Nephron (organoid): ENCODE measurements at regions not wholly inside any gene's neighbourhood (a gene's known extent, or its start where the extent isn't known, plus 50 kb on each side); places are given as distances from the start of the nearest gene placed in this dataset.
"Not testable (repeated sequence)": the region's sequence is repeated elsewhere in the genome, so short reads cannot be mapped to it uniquely, and the experiment has no call there.

Experiments used
- H3K27ac Mint-ChIP-seq, 3 experiments: 2 replicates each; pipeline ENCODE4 v1.8.0; 2020; ENCODE audit warnings: mixed read lengths in 3 of 3, mild to moderate bottlenecking in 2 of 3, moderate library complexity in 1 of 3
- H3K27me3 Mint-ChIP-seq: 2 replicates; pipeline ENCODE4 v1.8.0; 2021; ENCODE audit warnings: low read depth, mild to moderate bottlenecking, moderate library complexity, mixed read lengths
- H3K36me3 Mint-ChIP-seq: 2 replicates; pipeline ENCODE4 v1.8.0; 2020; ENCODE audit warnings: low read depth, mixed read lengths
- H3K4me1 Mint-ChIP-seq: 2 replicates; pipeline ENCODE4 v1.8.0; 2020; ENCODE audit warnings: mixed read lengths
- H3K4me3 Mint-ChIP-seq, 3 experiments: 2 replicates each; pipeline ENCODE4 v1.8.0; 2020; ENCODE audit warnings: mild to moderate bottlenecking in 3 of 3, mixed read lengths in 3 of 3, moderate library complexity in 2 of 3
- H3K9me3 Mint-ChIP-seq: 2 replicates; pipeline ENCODE4 v1.8.0; 2020; ENCODE audit warnings: mixed read lengths
- CTCF ChIP-seq, 3 experiments: fragments of 200-600 bp; sonication (generic); IDR thresholded peaks; one replicate each; pipeline ENCODE4 v1.5.0; 2021; ENCODE audit warnings: antibody characterized with exemption in 3 of 3; ENCODE audit not compliant: unreplicated experiment in 3 of 3

GRCh38 chr1:190667914-190668313 is 190.2 kb upstream of the BRINP3 start:
- H3K4me1 Mint-ChIP-seq: no peaks in the 10 kb centered on the region
- H3K9me3 Mint-ChIP-seq: no peaks in the 10 kb centered on the region

DNA sequence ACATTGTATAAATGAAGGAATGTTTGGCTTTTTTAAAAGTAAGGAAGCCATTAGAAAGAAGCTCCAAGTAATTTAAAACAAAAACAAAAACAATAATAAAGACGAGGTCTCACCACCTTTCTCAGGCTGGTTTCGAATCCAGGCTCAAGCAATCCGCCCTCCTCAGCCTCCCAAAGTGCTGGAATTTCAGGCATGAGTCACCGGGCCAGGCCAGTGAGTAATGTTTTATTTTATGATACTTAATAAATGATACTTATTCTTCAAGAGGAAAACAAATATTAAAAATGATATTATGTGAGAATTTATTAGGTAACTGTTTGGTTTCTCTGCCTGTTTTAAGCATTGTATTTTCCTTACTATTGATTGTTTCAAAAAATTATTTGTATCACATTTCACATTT is 201.4 kb upstream of the BRINP3 start:
- Mint-ChIP-seq H3K9me3 (peaks cover 2% of the 10 kb centered on the region), H3K27ac (no peak overlapping the region), H3K27me3 (no peaks in the 10 kb centered on the region), H3K36me3 (no peaks in the 10 kb centered on the region), H3K4me3 (no peak overlapping the region), H3K4me1 (no peaks in the 10 kb centered on the region)
- no peak for TF ChIP-seq CTCF (IDR thresholded peaks at IDR 0.05; ENCODE audit: unreplicated experiment in 3 of 3)

More at GRCh38 chr1:190667914-190668313, 190.2 kb upstream of the BRINP3 start:
- Mint-ChIP-seq H3K4me3 (no peak overlapping the region), H3K36me3 (no peaks in the 10 kb centered on the region), H3K27me3 (no peaks in the 10 kb centered on the region), H3K27ac (no peak overlapping the region)
- TF ChIP-seq CTCF (IDR thresholded peaks at IDR 0.05; ENCODE audit: unreplicated experiment in 3 of 3): no peak

GRCh38 chr1:190679454-190679853 is 201.8 kb upstream of the BRINP3 start:
- Mint-ChIP-seq H3K27ac (no peak overlapping the region), H3K9me3 (no peaks in the 10 kb centered on the region), H3K4me3 (no peak overlapping the region), H3K36me3 (no peaks in the 10 kb centered on the region), H3K4me1 (no peaks in the 10 kb centered on the region), H3K27me3 (no peaks in the 10 kb centered on the region)
- TF ChIP-seq CTCF (IDR thresholded peaks at IDR 0.05; ENCODE audit: unreplicated experiment in 3 of 3): no peak

DNA sequence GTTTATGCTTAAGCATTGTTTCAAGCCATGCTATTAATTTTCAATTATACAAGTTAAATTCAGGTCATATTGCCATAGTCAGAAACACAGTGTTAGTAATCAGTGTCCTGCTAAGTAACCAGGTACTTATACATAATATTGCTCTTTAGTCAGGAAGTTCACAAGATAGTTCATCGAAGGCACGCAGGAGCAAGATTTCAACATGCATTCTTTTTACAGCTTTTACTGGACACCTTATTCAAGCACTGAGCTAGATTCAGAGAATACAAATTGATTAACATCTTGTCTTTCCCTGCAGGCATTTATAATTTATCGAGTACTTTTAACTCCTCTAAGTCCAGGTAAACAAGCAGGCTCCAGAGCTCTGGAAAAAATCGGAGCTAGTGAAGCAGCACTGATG is 202.3 kb upstream of the BRINP3 start:
- Mint-ChIP-seq H3K4me1 (no peaks in the 10 kb centered on the region), H3K4me3 (no peak overlapping the region), H3K9me3 (no peaks in the 10 kb centered on the region), H3K27ac (no peak overlapping the region), H3K27me3 (no peaks in the 10 kb centered on the region), H3K36me3 (no peaks in the 10 kb centered on the region)
- TF ChIP-seq CTCF (IDR thresholded peaks at IDR 0.05; ENCODE audit: unreplicated experiment in 3 of 3): no peak

DNA sequence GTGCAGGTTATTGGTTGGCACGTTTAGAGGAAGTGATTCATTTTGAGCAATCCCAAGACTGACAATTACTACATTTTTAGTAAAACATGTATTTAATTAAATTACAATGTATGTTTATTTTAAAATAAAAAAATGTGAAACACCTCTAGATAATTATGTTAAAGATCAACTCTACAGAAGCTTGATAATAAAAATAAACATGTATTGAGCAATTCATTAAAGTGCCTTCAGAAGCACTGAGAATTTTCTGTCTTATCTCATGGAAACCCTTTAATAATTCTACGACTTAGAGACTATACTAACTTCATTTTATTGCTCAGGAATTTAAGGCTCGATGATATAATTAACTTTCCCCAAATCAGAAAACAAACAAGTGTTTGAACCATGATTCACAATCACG is 208.0 kb upstream of the BRINP3 start:
- H3K4me1 Mint-ChIP-seq: no peaks in the 10 kb centered on the region
- no peaks in the 10 kb centered on the region for H3K27me3 Mint-ChIP-seq
- H3K9me3 Mint-ChIP-seq: no peaks in the 10 kb centered on the region
- no peak overlapping the region for H3K4me3 Mint-ChIP-seq
- H3K36me3 Mint-ChIP-seq: no peaks in the 10 kb centered on the region
- TF ChIP-seq CTCF (IDR thresholded peaks at IDR 0.05; ENCODE audit: unreplicated experiment in 3 of 3): no peak
- H3K27ac Mint-ChIP-seq: no peak overlapping the region

DNA sequence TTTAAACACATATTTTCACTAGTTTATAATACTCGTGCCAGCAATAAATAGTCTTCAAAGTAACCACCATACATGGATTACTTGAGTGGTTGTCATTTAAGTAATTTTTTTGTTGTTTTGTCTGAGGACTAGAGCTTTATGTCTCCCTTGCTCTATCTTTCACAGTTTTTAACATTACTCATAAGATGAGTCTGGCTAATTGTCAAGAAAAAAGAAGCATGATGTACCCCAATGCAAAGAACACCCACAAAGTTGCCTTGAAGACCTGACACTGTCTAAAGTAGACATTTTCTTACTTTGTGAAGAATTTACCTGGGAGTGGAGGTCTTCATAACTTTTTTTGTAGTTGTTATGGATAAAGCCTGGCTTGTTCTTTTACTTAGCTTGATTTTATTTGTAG is 210.4 kb upstream of the BRINP3 start:
- Mint-ChIP-seq H3K9me3 (no peaks in the 10 kb centered on the region), H3K4me3 (no peak overlapping the region), H3K27ac (no peak overlapping the region), H3K36me3 (no peaks in the 10 kb centered on the region), H3K27me3 (no peaks in the 10 kb centered on the region), H3K4me1 (no peaks in the 10 kb centered on the region)
- no peak for TF ChIP-seq CTCF (IDR thresholded peaks at IDR 0.05; ENCODE audit: unreplicated experiment in 3 of 3)

DNA sequence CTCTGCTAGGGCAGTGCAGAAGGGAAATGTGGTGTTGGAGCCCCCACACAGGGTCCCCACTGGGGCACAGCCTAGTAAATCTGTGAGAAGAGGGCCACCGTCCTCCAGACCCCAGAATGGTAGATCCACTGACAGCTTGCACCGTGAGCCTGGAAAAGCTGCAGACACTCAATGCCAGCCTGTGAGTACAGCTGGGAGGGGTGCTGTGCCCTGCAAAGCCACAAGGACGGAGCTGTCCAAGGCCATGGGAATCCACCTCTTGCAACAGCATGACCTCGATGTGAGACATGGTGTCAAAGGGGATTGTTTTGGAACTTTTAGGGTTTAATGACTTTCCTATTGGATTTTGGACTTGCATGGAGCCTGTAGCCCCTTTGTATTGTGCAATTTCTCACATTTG is 220.8 kb upstream of the BRINP3 start:
- not testable (repeated sequence) for H3K36me3 Mint-ChIP-seq, H3K4me3 Mint-ChIP-seq, H3K9me3 Mint-ChIP-seq, H3K4me1 Mint-ChIP-seq, H3K27ac Mint-ChIP-seq, H3K27me3 Mint-ChIP-seq
